HPDE6-E6E7 (cell line): ENCODE measurements at regions not wholly inside any gene's neighbourhood (a gene's known extent, or its start where the extent isn't known, plus 50 kb on each side); places are given as distances from the start of the nearest gene placed in this dataset.
A peak's percentile ranks its signal among the peaks of the same experiment; 100 is the strongest.

Source experiments
- DNase-seq: peaks from one replicate; pipeline ENCODE4 v3.0.0; 2011; ENCODE audit warnings: missing footprints; ENCODE audit errors: extremely low spot score

DNA sequence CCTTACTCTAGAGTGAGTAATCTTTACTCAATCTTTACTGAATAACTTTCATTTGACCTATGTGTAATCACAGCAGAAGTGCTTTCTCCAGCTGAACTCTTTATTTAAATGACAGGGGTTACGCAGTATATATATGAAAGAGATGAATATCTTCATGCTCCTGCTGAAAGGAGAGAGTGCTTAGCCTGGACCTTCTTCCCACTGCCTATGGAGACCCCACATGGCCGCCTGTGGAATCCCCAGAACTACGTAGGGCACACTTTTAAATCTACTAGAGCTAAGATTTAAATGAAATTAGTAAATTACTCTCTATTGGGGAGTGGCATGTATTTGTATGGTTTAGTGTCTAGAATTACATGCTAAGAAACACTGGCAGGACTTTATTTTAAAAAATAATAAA lies 391.2 kb downstream of the ANKRD50 start:
- DNase-seq: no peak

DNA sequence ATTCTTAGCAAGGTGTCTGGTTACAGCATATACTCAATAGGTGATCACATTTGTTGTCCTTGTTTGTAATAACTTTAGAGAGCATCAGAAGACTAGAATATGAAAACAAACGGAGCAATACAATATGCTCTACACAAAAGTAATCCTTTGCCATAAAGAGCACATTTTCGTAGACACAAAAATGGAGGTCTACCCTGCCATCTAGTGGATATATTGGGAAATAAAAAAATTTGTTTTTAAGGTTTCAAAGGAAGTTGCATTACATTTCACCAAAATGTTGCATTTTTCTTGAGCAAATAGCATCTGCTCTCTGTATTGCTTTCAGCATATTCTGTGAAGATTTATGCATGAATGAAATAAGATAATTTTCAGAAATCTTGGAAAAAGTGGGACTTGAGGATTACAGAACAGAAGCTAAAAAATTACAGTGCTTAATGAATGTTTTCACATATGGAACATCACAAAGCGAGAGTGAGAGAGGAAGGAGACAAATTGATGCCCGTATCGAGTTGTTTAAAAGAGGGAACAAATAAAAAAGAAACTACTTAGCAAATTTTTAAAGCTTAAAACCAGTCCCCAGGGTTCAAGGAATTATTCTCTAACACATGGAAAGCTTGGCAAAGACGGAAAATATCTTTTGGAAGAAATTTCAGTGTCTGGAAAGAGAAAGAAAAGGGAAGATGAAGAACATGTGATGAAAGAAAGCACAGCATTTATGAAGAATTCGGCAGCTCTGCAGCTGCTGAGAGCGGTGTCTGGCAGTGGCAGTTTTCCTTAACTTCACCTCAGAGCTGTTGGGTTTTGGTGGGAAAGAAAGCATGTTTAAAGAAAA lies 390.1 kb downstream of the ANKRD50 start:
- DNase-seq: peak; percentile 4

DNA sequence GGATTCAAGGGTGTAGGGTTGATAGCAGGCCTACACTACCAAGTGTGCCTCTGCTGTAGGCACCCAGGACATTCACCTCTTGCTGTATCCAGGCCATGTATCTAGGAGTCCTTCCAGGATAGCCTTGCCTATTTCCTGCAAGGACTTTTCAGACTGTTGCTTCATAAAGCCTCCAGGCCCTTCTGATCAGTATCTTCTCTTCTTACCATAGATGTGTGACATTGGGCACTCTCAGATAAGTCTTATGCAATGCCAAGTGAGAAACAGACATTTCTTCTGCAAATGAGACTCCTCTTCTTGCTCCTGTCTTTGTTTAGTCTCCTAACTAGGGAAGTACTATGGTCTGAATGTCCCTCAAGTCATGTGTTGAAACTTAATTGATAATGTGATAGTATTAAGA lies 386.8 kb downstream of the ANKRD50 start:
- DNase-seq: no peak

DNA sequence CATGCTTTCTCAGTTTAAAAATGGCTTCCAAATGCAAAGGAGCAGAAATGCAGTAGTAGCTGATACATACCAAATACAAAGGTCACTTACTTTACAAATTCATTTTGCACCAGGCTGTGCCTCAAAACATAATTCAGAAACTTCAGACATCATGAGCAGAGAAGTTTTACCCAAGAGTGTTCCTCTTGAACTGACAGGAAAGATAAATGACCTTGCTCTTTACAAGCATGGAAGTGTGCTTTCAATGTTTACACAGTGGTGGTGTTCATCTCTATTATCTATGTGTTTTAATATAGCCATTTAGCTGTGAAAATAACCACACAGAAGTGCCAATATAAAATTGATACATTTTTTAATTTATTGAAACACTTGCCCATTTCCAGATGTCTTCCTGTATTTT lies 383.4 kb downstream of the ANKRD50 start:
- no peak for DNase-seq

DNA sequence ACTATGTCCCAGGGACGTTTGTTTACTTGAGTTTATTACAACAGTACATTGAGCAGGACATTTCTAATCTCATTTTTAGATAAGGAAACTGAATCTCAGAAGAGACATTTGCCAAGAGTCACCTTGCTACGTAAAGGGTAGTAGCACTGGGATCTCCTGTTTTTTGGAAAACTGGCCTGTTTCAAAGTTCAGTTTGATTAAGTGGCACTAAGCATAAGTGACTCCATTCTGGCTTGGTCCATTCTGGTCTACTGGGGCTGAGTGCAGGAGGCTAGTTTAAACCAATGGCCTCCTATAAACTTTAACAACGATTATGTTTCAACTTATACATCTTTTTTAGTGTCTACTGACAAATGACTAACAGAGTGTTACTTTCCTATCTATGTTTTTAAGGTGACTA lies 382.5 kb downstream of the ANKRD50 start:
- no peak for DNase-seq

DNA sequence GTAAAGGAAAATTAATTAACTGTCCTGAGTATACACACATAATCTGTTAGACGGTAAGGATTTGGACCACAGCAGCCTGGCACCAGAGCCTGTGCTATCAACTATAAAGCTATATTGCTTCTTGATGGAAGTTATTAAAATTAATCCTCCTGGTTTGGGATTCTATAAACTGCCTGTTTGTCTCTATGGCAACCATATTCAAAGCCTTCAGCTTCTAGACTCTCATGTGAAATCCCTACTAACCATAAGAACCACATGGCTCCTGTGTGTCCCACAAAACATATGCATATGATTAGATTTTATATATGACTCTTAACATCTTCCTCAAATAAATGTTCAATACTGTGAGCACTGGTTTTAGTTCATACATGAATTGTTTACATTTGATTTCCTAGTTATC lies 380.8 kb downstream of the ANKRD50 start:
- no peak for DNase-seq

DNA sequence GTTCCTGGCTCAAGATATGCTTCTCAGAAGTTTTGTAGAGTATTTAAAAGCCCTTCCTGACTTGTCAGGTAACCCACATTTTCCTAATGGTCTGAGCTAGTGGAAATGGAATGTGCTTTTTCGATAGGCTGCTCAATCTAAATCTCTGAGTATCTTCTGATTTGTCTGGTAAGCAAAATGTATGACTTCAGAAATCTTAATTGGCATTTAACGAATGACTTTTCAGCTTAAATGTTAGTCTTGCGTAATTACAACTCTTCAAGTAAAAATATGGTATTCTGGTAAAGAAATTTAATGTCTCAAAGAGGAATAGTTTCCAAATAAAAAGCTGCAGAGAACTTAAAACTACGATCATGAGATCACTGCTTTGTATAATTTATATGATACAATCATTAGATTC lies 379.1 kb downstream of the ANKRD50 start:
- no peak for DNase-seq

DNA sequence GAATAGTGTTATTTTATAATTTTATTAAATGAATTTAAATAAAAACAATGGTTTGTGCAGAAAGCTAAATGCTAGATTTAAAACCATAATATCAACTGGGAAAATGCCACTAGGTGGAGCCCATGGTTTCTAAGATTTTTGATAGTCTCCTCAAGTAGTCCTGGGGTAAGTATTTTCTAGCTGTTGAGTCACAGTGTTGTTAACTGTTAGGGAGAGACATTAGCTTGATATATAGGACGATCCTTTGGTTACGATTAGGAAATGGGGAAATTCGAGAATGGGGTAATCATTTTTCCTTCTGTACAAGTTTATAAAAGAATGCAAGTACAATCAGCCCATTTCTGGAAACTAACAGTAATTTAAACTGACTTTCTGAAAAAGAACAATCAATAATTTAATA lies 378.4 kb downstream of the ANKRD50 start:
- DNase-seq: peak; percentile 47

DNA sequence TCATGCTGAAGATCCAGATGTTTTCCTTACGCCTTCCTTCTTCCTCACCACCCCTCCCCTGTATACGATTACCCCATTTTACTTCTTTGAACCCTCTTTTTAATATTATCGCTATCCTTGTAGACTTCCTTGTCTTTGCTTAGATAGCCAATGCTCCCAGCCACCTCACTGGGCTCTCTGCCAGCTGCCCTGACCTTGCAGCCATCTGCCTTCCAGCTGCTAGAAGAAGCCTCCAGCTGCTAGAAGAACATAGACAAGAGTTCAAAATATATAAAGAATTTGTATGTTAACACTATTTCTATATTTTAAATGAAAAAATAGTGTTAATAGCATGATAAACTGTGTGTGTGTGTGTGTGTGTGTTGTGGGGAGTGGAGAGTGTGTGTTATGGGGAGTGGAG lies 374.7 kb downstream of the ANKRD50 start:
- DNase-seq: no peak

DNA sequence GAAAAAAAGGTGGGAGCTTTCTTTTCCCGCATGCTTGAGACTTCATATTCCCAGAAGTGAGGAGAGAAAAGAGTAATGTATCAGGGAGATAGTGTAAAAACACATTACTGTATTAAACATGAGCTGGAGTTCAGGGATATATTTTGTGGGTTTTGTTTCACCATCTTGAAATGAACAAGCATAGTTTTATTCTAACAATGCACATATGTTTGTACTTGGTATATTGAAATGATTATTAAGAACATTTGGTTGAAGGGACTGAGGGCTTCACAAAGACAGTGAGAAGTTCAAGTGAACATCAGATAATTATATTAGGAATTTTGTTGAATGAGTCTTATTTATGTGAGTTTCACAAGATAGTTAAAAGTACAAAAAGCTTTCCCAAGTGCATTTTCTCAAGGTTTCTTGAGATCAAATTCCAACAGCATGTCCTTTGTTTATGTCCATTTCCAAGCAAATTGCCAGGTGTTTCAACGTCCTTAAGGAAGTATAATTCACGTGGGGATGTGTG lies 368.8 kb downstream of the ANKRD50 start:
- no peak for DNase-seq

DNA sequence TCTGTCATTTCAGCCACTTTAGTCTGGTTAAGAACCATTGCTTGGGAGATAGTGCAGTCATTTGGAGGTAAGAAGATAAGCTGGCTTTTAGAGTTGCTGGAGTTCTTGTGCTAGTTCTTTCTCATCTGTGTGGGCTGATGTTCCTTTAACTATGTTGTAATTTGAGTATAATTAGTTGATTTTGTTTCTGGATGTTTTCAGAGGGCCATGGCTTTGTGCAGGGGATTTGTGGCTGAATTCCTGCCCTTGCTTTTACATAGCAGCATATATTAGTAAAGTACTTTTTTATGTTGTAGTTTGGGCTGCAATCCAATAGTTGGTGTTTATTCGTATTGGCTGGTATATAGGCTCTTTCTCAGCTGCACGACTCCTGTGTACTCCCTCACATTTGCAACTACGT lies 339.6 kb downstream of the ANKRD50 start:
- no peak for DNase-seq

DNA sequence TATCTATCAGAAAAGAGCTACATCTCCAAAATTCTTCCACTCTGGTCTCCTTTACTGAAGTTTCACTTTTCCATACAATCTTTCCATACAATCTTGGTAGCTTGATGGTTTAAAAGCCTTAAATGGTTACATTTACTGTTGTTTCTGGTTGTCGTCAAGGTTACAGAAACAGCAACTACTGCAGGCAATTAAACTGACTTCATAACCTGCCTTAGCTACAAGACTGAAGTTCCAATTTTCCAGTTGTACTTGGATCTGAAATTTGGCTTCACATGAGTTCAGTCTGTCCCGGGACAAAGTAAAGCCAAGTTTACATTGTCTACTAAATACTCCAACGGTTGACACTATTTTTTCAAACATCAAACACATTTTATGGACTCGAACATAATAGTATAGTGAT lies 326.4 kb downstream of the ANKRD50 start:
- no peak for DNase-seq

DNA sequence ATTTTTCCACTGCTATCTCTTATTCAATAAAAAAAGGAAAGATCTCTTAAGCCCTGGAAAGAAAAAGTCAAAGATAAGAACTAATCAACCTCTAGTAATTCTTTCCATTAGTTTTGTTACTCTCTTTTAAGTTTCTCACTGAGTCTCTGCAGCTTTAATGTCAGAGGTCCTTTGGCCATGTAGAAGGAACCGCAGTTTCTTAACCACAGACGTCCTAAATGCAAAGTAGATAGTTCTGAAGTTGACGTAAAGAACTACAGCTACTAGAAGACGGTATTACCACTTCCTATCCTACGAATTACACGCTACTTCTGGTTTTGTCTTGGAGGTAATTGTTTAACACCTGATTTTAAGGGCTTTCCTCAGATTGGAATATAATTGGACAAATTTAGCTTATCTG lies 325.9 kb downstream of the ANKRD50 start:
- no peak for DNase-seq

DNA sequence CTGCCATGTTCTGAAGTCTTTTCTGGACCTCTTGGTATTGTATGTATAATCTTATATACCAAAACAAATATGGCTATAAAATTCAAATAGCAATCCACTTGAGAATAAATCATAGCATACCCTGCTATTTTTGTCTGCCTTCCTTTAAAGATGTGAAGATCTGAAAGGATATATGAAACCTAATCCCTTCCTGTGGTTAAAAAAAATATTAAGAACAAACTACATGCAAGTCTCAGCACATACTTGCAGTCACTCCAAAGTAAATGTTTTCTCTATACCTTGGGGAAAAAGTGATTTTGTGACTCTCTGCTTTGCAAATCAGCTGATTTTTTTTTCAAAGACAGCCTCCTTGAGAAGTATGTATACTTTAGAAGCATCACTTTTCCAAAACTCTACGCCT lies 322.9 kb downstream of the ANKRD50 start:
- no peak for DNase-seq

DNA sequence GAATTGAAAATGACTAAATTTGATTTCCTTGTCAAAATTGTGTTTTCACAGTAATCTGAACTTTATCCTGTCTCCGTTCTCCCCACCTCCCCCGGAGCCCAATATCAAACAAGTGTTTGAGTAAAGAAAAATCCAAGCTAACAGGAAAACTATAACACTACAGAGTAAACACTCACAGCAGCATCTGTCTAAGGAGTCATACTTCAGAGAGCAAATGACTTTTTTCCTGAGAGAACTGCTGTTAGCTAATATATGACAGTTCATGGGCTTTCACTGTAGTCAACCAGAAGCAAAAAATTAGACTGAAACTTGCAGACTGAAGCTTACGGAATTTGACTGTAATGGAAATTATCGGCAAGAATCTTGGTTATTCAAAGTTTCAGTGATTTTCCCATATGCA lies 321.7 kb downstream of the ANKRD50 start:
- no peak for DNase-seq

DNA sequence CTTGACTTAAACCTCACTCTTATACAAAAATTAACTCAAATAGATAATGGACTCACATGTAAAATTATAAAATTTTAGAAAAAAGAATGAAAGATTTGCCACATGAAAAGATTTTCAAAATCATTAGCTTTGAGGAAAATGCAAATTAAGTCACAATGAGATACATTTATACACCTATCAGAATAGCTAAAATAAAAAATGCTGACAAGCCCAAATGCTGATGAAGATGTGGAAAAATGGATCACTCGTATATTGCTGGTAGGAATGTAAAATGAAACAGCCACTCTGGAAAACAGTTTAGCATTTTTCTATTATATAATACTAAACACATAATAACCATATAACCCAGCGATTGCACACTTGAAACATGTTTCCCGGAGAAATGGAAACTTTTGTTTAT lies 316.2 kb downstream of the ANKRD50 start:
- no peak for DNase-seq

DNA sequence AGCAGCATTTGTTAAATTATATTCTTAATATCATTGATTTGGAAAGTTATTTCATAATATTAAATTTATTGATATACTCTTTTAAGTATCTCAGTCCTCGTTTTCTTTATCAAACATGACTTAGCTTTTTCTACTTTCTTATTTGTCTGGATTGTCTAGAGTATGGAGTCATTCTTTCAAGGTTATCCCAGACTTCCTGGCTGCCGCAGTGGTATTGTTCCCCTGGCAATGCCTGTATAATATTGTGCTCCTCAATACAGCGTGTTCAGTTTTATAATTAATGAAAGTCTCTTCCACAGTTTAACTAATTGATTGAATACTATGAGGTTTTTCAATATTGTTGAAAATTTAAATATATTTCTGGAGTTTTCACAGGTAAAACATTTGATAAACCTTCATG lies 310.9 kb downstream of the ANKRD50 start:
- no peak for DNase-seq

DNA sequence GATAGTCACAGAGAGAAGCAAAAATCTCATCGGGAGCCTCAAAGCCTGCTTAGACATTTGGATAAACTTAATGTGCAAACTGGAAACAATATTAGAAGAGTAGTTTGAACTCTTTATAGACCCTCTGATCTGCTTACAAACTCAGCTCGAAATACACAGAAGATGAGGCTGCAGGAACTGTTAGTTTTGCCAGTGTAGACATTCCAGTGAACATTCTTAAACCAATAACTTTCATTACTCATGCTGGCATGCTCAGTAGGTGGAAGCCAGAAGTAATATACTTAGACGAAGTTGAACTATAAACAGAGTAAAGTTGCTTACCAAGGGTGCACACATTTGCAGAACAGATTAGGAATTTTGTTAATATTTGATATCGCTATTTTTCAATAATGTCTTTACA lies 303.5 kb downstream of the ANKRD50 start:
- no peak for DNase-seq

DNA sequence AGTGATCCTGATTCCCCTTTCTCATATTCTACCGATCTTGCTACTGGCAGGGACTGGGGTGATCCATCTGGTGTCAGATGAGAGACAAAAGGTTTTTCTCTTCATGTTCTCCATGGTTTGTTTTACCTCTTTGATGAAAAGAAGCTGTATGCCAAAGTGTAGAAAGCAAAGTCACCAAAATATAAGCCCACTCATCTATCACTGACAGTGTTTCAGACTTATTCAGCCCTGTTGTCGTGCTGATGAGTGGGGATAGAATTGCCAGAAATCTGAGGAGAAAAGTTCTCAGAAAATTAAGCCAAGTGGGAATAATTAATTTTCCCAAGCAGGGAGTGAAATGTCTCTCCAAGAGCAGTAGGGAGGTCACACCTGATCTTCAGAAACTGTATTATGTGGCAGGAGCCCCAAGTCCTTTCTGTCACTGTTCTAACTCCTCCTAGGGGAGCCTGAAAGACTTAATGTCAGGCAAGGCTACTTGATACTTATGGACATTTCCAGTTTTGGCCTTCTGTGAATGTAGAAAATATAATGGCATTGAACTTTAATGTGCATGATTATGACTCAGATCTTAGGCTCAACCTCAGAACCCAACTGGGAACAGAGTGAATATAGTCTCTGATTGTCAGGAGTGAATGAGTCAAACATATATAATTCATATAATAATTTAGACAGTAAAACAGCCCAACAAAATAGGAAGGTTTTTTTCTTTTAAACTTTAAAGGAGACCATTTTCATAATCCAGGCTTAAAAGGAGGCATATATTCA lies 298.1 kb downstream of the ANKRD50 start:
- no peak for DNase-seq

DNA sequence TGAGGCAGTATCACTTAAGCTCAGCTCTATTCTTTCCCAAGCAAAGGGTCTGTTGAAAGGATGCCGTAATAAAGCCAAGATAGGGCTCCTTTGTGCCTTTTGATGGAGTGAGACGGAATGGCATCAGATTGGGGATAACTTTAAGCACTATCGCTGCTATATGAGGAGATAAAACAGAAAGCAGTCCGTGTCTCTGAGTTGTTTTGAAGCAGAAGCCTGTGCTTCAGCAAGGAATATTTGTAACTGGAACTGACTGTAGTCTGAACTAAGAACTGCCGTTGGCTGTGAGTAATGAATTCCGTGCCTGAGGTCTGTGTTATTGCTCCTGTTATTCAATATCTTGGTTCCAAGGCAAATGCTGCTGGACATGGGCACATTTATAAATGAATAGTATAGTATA lies 297.4 kb downstream of the ANKRD50 start:
- DNase-seq: no peak

DNA sequence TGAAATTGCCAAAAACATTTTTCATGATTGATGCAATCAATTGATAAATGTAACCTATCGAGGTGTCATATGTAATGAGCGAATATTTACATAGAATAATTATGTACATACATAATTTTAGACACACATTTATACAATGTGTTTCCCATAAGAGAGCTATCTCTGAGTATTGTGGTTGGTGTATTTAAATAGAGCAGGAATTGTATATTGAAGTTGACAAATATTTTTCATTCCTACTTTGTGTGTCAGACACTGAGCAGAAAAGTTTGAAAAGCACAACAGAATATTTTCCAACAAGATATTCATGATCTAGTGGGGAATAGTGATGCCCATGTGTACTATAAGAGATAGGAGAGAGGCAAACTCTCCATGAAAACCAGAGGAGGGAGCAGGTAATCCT lies 295.2 kb downstream of the ANKRD50 start:
- no peak for DNase-seq

DNA sequence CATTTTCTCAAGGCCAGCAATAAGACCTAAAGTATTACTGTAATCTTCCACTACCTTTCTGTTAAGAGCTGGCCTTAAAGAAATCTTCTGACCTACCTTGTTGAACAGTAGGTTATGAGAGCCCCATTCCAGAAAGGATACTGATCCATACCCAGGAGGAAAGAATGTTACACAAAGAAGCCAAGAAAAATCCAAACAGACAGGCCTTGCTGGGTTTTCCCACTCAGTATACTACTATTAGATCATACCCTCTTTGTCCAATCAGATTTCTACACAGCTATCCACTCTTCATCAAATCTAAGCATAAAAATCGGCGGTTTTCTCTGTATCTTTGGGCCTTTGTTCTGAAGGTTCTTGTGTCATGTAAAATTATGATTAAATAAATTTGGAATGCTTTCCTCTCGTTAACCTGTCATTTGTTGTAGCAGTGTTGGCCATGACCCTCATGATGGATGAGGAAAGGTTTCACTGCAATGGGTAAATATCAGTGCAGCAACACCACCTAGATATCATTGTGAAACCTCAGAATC lies 292.3 kb downstream of the ANKRD50 start:
- no peak for DNase-seq

DNA sequence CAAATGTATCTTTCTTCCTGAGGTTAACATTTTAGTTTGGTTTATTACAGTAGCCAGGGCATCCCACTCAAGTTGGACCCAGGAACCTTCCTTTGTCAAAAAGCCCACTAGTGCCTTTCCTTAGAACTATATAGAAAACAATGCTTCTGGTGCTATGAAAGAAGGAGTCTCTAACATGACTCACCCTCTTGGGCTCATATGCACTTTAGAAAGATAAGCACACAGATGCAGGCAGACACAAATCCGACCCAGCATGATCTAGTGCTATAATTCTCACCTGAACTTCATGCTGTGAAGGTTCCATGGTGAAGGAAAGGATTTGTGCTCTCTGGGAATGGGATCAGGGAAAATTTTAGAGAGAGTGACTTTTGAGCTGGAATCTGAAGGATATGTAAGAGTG lies 289.4 kb downstream of the ANKRD50 start:
- no peak for DNase-seq
